Activated T-helper 2 cell treated with anti-CD3 and anti-CD28 coated beads, Interferon-gamma antibody, Interleukin-2, Interleukin-4, amounts not matched to agents 10 μg/mL and 5 μg/mL and 100 μg/mL, durations not matched to agents 14 hours and 24 hours and 36 hours (primary cell): ENCODE measurements at regions not wholly inside any gene's neighbourhood (a gene's known extent, or its start where the extent isn't known, plus 50 kb on each side); places are given as distances from the start of the nearest gene placed in this dataset.

Source experiments
- DNase-seq: peaks from one replicate; pipeline ENCODE4 v3.0.0; 2021; ENCODE audit warnings: low spot score
- H3K27ac Mint-ChIP-seq: one replicate; pipeline ENCODE4 v1.8.0; 2021; ENCODE audit warnings: mixed read lengths
- H3K27me3 Mint-ChIP-seq: one replicate; pipeline ENCODE4 v1.8.0; 2021; ENCODE audit warnings: low read depth, mixed read lengths
- H3K36me3 Mint-ChIP-seq: one replicate; pipeline ENCODE4 v1.8.0; 2021; ENCODE audit warnings: low read depth, mixed read lengths
- H3K4me1 Mint-ChIP-seq: one replicate; pipeline ENCODE4 v1.8.0; 2021; ENCODE audit warnings: low read depth, mixed read lengths
- H3K4me3 Mint-ChIP-seq: one replicate; pipeline ENCODE4 v1.8.0; 2021; ENCODE audit warnings: low read depth, mild to moderate bottlenecking, moderate library complexity, mixed read lengths
- H3K9me3 Mint-ChIP-seq: one replicate; pipeline ENCODE4 v1.8.0; 2021; ENCODE audit warnings: mixed read lengths
- intact Hi-C: fragments of 100-400 bp; cut with micrococcal nuclease; formaldehyde crosslinking; loops from one replicate; pipeline ENCODE4 v1.15.1; 2023

DNA sequence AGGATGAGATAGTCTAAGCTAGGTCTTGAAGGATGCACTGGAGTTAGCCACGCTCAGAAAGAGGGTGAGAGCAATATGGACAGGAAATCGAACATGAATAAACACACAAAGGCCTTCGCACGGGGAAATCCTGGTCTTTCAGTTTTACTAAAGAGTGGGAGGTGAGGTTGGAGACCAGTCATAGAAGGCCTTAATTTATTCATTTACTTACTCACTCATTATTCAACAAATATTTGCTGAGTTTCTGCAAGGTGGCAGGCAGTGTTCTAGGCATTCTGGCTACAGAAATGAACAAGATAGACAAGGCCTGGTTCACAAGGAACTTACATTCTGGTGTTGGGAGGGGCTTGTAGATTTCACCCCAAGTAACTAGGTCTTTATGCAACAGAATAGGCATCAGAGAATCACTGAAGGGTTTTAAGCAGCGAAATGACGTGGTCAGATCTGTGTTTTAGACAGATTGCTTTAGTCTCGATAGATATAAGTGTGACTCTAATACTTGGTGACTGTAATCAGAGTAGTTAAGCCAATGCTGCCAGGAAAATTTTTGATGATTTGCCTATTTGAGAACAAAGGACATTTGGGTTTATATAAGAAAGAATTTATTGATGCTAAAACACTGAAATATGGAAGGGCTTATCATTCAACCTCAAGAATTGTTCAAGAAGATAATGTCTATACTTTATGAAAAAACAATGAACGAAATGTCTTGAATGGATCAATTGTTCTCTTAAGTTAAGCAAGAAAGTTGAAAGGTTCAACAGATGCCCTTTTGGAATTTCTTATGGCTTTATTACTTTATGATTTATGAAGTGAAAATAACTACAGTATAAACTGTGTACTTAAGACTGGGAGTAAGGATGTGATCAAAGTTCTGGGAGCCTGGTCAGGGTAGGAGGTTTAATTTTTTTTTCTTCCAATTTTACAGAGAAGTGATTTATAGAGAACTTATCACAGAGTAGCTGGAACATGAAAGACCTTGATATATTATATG lies 184.4 kb upstream of the CASK start:
- peaks cover 17% of the 10 kb centered on the region for H3K9me3 Mint-ChIP-seq
- H3K27me3 Mint-ChIP-seq, result no peaks in the 10 kb centered on the region
- peaks cover 25% of the 10 kb centered on the region for H3K4me1 Mint-ChIP-seq
- H3K36me3 Mint-ChIP-seq, result peaks cover 3% of the 10 kb centered on the region
- intact Hi-C loops, result loop anchor here (1.0 to 2.0 kb wide), 2 partner anchors 16 to 21 kb away; no protein-coding TSS in a partner anchor
- no peak overlapping the region for H3K27ac Mint-ChIP-seq
- no peak overlapping the region for H3K4me3 Mint-ChIP-seq
- DNase-seq, result no peak

DNA sequence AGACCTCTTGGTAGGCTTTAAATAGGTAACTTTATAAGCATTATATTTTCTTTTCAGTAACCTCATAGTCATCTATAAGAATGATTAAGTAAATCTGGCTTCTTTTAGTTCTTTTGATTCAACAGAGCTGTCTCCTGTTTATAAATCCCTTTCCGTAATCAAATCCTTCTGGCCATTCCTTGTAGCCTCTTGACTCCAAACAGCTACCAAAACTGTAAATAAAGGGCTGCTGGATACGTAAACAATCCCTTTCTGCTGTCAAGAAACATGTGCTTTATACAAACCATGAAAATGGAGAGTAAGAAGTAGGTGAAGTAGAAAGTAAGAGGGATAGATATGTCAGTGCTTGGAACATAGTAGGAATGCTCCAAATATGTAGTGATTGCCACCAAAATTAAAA lies 183.2 kb upstream of the CASK start:
- Mint-ChIP-seq H3K4me1 (peaks cover 25% of the 10 kb centered on the region), H3K4me3 (no peak overlapping the region), H3K36me3 (no peaks in the 10 kb centered on the region), H3K9me3 (peaks cover 17% of the 10 kb centered on the region), H3K27me3 (no peaks in the 10 kb centered on the region), H3K27ac (no peak overlapping the region)
- DNase-seq, result no peak
- intact Hi-C loops, result loop anchor here (2.0 kb wide), 1 partner anchor 22 kb away; no protein-coding TSS in a partner anchor

DNA sequence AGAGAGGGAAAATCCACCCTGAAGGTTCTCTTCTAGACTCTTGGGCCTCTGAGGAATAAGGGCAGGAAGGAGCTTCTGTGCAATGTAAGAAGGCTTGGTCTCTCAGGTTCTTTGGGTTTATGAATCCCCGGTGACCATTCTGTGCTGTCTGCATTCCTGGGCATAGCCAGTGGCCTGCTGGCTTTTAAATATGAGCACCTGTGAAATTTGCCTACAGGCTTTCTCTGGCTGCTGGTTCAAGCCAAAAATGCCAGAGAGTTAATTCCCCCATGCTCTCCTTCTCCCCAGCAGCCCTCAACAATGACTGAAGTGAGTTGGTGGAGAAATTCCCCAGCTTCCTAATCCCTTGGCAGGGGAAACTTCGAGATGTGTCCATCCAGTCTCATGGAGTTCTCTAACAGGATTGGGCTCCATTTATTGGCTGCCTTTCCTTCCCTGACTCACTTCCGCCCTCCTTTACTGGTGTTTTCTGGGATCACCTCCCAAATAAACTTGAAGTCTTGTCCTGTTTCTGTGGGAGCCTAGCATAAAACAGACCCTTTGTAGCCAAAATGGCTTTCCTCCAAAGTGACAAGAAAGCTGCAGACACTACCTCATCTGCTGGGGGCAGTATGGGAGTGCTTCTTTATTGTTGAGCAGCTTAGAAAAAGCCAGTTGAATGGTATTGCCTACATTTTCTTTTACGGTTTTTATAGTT lies 179.4 kb upstream of the CASK start:
- no peak overlapping the region for H3K27ac Mint-ChIP-seq
- H3K9me3 Mint-ChIP-seq, result peaks cover 17% of the 10 kb centered on the region
- H3K36me3 Mint-ChIP-seq, result no peaks in the 10 kb centered on the region
- no peak for DNase-seq
- H3K27me3 Mint-ChIP-seq, result no peaks in the 10 kb centered on the region
- intact Hi-C loops, result no loop called here
- H3K4me3 Mint-ChIP-seq, result no peak overlapping the region
- peaks cover 13% of the 10 kb centered on the region for H3K4me1 Mint-ChIP-seq

DNA sequence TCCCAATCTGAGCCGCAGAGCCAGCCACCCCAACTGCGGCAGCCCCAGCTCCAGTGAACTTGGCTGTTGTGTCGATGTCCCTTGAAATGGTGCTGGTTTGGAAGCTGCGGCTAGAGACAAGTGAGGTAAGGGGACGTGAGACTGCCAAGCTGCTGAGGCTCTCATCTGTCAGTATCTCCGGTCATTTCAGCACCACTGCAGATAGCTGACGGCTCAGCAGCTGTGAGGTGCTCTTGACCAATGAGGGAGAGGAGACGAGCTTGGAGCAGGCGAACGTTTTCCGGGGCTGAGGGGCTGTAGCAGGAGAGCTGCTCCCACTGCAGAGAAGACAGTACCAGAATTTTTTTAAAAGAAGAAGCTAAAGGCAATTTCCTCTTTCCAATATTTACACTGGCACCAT lies 175.5 kb upstream of the CASK start:
- Mint-ChIP-seq H3K4me3 (no peak overlapping the region), H3K27me3 (no peaks in the 10 kb centered on the region), H3K9me3 (peaks cover 11% of the 10 kb centered on the region), H3K27ac (no peak overlapping the region), H3K4me1 (peaks cover 11% of the 10 kb centered on the region), H3K36me3 (no peaks in the 10 kb centered on the region)
- DNase-seq, result no peak
- intact Hi-C loops, result no loop called here

DNA sequence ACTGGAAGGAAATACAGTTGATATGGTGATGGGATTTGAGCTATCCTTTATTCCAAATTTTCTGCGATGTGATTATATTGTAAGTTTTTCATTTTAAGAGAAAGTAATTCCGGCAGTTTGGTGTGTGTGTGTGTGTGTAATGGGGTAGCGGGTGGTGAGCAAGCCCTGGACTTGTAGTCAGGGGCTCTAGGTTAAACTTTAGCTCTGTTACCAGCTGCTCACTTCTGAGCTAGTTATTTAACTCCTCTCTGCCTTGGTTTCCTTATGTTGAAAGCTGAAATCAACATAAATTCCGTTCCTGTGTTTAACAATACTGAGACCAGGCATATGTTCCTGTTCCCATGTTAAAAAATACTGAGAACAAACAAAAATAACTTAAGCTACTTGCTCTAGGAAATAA lies 174.1 kb upstream of the CASK start:
- Mint-ChIP-seq H3K27ac (no peak overlapping the region), H3K4me3 (no peak overlapping the region), H3K27me3 (no peaks in the 10 kb centered on the region), H3K9me3 (no peaks in the 10 kb centered on the region), H3K4me1 (peaks cover 6% of the 10 kb centered on the region), H3K36me3 (no peaks in the 10 kb centered on the region)
- DNase-seq, result no peak
- intact Hi-C loops, result no loop called here

DNA sequence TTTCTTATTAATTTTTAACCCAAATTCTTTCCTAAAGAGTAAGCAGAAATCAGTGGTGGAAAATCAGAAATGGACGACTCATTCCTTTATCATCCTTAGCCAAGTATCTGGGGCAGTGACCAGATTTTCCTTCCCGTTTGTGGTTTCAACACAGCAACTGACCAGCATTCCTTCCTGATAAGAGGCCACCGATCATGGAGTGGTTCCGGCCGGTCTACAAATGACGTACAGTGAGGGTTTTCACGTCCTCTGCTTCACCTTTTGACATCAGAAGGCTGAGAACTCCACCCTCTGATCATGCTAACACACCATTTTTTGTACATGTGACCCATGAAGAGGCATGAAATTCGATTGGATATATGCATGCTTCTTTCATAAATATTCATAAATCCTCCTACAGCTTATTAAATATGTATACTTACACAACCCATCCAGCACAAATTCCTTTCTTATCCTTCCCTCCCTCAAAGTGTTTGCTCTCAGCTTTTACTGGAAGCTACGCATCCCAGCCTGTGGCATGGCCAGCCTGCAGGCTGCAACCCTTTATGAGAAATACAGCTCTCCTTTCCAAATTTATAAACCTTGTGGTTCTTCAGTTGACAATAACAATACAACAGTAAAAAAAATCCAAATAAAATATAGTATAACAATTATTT lies 173.0 kb upstream of the CASK start:
- DNase-seq, result no peak
- H3K4me3 Mint-ChIP-seq, result no peak overlapping the region
- H3K36me3 Mint-ChIP-seq, result no peaks in the 10 kb centered on the region
- no peaks in the 10 kb centered on the region for H3K27me3 Mint-ChIP-seq
- H3K4me1 Mint-ChIP-seq, result peaks cover 6% of the 10 kb centered on the region
- H3K27ac Mint-ChIP-seq, result no peak overlapping the region
- intact Hi-C loops, result no loop called here
- H3K9me3 Mint-ChIP-seq, result no peaks in the 10 kb centered on the region

DNA sequence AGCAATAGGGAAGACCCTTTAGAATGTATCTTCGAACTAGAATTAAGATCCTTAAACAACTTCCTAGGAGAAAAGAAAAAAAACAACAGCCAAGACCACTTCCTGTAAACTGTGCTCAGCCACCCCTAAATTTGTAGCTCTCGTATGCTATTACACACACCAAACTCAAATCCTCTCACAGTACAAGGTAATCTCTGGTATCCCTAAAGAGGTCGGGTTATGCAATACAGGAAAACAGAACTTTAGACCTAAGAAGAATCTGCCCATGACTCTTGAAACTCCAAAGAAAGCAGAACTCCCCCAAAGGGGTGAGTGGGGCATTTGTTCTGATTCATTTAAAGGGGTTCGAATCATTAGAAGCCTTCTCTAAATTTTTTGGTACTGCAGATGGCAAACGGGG lies 170.9 kb upstream of the CASK start:
- Mint-ChIP-seq H3K9me3 (no peaks in the 10 kb centered on the region), H3K4me3 (no peak overlapping the region), H3K4me1 (peaks cover 20% of the 10 kb centered on the region), H3K27ac (no peak overlapping the region), H3K36me3 (no peaks in the 10 kb centered on the region), H3K27me3 (no peaks in the 10 kb centered on the region)
- no peak for DNase-seq
- intact Hi-C loops, result loop anchor here (5.0 kb wide), 2 partner anchors 172 to 427 kb away; partner anchors contain the start of gene CASK

DNA sequence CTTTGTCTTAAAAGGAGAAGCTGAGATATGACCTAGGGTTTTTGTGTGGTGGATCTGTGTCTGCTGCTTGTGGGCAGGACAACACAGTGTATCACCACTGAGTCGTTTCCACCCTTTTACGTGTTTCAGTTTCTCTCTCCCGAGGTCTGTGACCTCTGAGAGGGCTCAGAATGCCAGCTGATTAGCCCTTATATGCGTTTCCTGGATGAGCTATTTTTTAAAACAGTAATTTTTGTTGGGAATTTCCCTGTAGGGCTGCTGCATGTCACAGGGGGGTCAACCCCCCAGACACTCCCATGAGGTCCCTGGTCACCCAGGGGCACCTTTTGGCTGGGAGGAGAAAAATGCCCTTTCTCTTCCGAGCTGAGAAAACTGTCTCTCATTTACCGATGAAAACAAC lies 170.4 kb upstream of the CASK start:
- no peak overlapping the region for H3K27ac Mint-ChIP-seq
- H3K9me3 Mint-ChIP-seq, result no peaks in the 10 kb centered on the region
- no peak for DNase-seq
- intact Hi-C loops, result loop anchor here (5.0 kb wide), 2 partner anchors 171 to 426 kb away; partner anchors contain the start of gene CASK
- no peaks in the 10 kb centered on the region for H3K36me3 Mint-ChIP-seq
- H3K4me3 Mint-ChIP-seq, result no peak overlapping the region
- peaks cover 21% of the 10 kb centered on the region for H3K4me1 Mint-ChIP-seq
- no peaks in the 10 kb centered on the region for H3K27me3 Mint-ChIP-seq

DNA sequence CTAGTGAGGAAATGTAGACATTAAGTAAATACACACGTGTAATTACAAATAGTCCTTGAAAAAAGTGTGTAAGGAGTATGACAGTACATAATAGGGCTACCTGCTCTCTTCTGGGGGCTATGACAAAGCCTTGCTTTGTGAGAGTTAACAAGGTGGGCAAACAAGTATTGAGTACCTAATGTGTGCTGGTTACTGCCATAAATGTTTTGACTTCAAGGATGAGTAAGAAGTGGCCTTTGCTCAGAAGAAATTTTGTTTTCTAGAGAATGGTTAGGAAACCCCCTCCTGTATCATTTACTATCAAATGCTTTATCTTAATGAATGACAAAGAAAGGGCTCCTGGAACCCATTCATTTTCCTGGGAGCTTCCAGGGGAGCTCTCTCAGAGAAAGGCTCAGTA lies 167.0 kb upstream of the CASK start:
- Mint-ChIP-seq H3K9me3 (no peaks in the 10 kb centered on the region), H3K27ac (peak overlapping the region; percentile 67), H3K4me1 (peaks cover 21% of the 10 kb centered on the region), H3K4me3 (no peak overlapping the region), H3K27me3 (no peaks in the 10 kb centered on the region), H3K36me3 (no peaks in the 10 kb centered on the region)
- intact Hi-C loops, result loop anchor here (2.0 to 5.0 kb wide), 4 partner anchors 30 to 423 kb away; partner anchors contain the start of gene CASK
- no peak for DNase-seq

DNA sequence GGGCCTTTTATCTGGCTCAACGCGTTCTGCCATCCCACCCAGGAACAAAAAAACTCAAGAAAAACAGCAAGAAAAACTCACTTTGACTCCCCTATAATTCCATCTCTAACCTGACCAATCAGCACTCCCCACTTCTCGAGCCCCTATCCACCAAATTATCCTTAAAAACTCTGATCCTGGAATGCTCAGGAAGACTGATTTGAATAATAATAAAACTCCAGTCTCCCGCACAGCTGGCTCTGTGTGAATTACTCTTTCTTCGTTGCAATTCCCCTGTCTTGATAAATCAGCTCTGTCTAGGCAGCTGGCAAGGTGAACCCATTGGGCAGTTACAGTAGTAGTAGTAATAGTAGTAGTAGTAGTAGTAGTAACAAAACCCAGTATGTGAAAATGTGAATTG lies 165.7 kb upstream of the CASK start:
- H3K27ac Mint-ChIP-seq, result no peak overlapping the region
- intact Hi-C loops, result no loop called here
- no peaks in the 10 kb centered on the region for H3K9me3 Mint-ChIP-seq
- peaks cover 17% of the 10 kb centered on the region for H3K4me1 Mint-ChIP-seq
- H3K27me3 Mint-ChIP-seq, result no peaks in the 10 kb centered on the region
- DNase-seq, result no peak
- no peaks in the 10 kb centered on the region for H3K36me3 Mint-ChIP-seq
- no peak overlapping the region for H3K4me3 Mint-ChIP-seq

DNA sequence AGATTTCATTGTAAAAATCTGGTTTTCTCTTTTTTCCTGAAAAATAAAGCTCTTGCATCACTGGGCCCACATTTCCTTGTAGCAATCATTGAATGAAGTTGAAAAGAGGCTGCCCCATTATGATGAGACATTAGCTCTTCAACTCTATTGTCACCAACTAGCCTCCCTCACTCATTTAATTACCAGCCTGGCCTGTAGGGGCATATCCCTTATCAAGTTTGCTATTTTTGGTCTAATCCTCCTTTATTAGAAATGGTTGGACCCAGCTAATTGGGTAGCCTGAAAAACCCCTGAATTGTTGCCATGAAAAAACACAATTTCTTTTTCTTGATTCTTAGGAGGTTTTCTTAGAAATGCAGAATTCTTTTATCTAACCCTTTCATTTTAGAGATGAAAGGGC lies 164.6 kb upstream of the CASK start:
- H3K27me3 Mint-ChIP-seq, result no peaks in the 10 kb centered on the region
- intact Hi-C loops, result no loop called here
- DNase-seq, result no peak
- H3K4me3 Mint-ChIP-seq, result no peak overlapping the region
- no peak overlapping the region for H3K27ac Mint-ChIP-seq
- H3K9me3 Mint-ChIP-seq, result no peaks in the 10 kb centered on the region
- H3K4me1 Mint-ChIP-seq, result peaks cover 15% of the 10 kb centered on the region
- H3K36me3 Mint-ChIP-seq, result no peaks in the 10 kb centered on the region

DNA sequence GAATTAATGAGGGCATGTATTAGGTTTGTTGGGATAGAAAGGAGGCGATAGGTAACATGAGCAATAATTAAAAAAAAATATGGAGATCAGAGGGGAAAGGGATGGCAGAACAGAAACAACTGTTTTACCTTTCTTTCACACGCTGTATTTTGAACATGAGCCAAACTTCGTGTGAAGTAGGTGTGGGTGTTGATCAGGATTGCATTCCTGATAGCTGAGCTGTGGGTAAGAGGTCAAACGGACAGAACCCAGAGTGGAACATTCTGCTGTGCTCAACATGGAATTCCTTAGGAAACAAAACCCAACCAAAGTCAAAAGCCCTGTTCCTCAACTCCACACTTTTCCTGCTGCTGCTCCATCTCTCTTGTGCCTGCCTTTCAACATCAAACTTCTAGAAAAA lies 162.5 kb upstream of the CASK start:
- Mint-ChIP-seq H3K4me3 (no peak overlapping the region), H3K27ac (no peak overlapping the region), H3K27me3 (no peaks in the 10 kb centered on the region), H3K36me3 (no peaks in the 10 kb centered on the region), H3K9me3 (no peaks in the 10 kb centered on the region), H3K4me1 (peaks cover 13% of the 10 kb centered on the region)
- no peak for DNase-seq
- intact Hi-C loops, result no loop called here
